ENCODE measurements at regions not wholly inside any gene's neighbourhood (a gene's known extent, or its start where the extent isn't known, plus 50 kb on each side); places are given as distances from the start of the nearest gene placed in this dataset.
"Not testable (repeated sequence)": the region's sequence is repeated elsewhere in the genome, so short reads cannot be mapped to it uniquely, and the experiment has no call there.

GRCh38 chr2:131672471-131673399, 145.0 kb downstream of the CCDC74A start:
- peak; percentile 43 for DNase-seq (ENCODE audit: low spot score)

- peak; percentile 58 for DNase-seq (ENCODE audit: low spot score)
Observed at GRCh38 chr2:131673400-131674173, 145.9 kb downstream of the CCDC74A start.

- no peak for DNase-seq (ENCODE audit: low spot score)
Observed at GRCh38 chr2:131674174-131674507, 146.5 kb downstream of the CCDC74A start.

GRCh38 chr2:131681611-131682121, 154.0 kb downstream of the CCDC74A start:
- not testable (repeated sequence) for DNase-seq (ENCODE audit: low spot score)

- DNase-seq (ENCODE audit: low spot score), result peak; percentile 77
Observed at GRCh38 chr2:131682122-131682944, 154.6 kb downstream of the CCDC74A start.

GRCh38 chr2:131682945-131683330, 155.2 kb downstream of the CCDC74A start:
- not testable (repeated sequence) for DNase-seq (ENCODE audit: low spot score)

- DNase-seq (ENCODE audit: low spot score), result not testable (repeated sequence)
Observed at GRCh38 chr2:131684631-131685316, 157.1 kb downstream of the CCDC74A start.

GRCh38 chr2:131686164-131686893, 158.6 kb downstream of the CCDC74A start:
- not testable (repeated sequence) for DNase-seq (ENCODE audit: low spot score)

- not testable (repeated sequence) for DNase-seq (ENCODE audit: low spot score)
Observed at GRCh38 chr2:131686894-131687238, 159.2 kb downstream of the CCDC74A start.

GRCh38 chr2:131689066-131689465, 161.4 kb downstream of the CCDC74A start:
- not testable (repeated sequence) for DNase-seq (ENCODE audit: low spot score)

- not testable (repeated sequence) for DNase-seq (ENCODE audit: low spot score)
Observed at GRCh38 chr2:131711268-131711667, 183.6 kb downstream of the CCDC74A start.

GRCh38 chr2:131717907-131718306, 190.2 kb downstream of the CCDC74A start:
- DNase-seq (ENCODE audit: low spot score), result not testable (repeated sequence)

GRCh38 chr2:131721163-131721562, 193.5 kb downstream of the CCDC74A start:
- not testable (repeated sequence) for DNase-seq (ENCODE audit: low spot score)

- not testable (repeated sequence) for DNase-seq (ENCODE audit: low spot score)
Observed at GRCh38 chr2:131722256-131722655, 194.6 kb downstream of the CCDC74A start.

GRCh38 chr2:131724019-131724418, 196.3 kb downstream of the CCDC74A start:
- DNase-seq (ENCODE audit: low spot score), result no peak

- not testable (repeated sequence) for DNase-seq (ENCODE audit: low spot score)
Observed at GRCh38 chr2:131728451-131728850, 200.8 kb downstream of the CCDC74A start.

- DNase-seq (ENCODE audit: low spot score), result not testable (repeated sequence)
Observed at GRCh38 chr2:131733530-131733929, 205.8 kb downstream of the CCDC74A start.

- DNase-seq (ENCODE audit: low spot score), result not testable (repeated sequence)
Observed at GRCh38 chr2:131736406-131736805, 208.7 kb downstream of the CCDC74A start.

- DNase-seq (ENCODE audit: low spot score), result not testable (repeated sequence)
Observed at GRCh38 chr2:131738533-131738932, 210.8 kb downstream of the CCDC74A start.

GRCh38 chr2:131738996-131739434, 211.3 kb downstream of the CCDC74A start:
- not testable (repeated sequence) for DNase-seq (ENCODE audit: low spot score)

Data from CD4-positive, alpha-beta T cell treated with Interleukin-6 at 100 ng/mL for 8 hours (primary cell).